AG04450 (cell line): ENCODE measurements at regions not wholly inside any gene's neighbourhood (a gene's known extent, or its start where the extent isn't known, plus 50 kb on each side); places are given as distances from the start of the nearest gene placed in this dataset.

Source experiments
- CTCF ChIA-PET: fragments of 300-600, 350-600 bp; formaldehyde crosslinking; extraction: SDS; loops from one replicate; lab custom pipeline; 2022; ENCODE audit warnings: antibody characterized with exemption, inconsistent platforms; lab: Charles Lee
- POLR2A ChIA-PET: fragments of 350-600 bp; formaldehyde crosslinking; extraction: SDS; loops from one replicate; lab custom pipeline; 2021; ENCODE audit warnings: antibody characterized with exemption, inconsistent platforms; lab: Yijun Ruan, JAX
- DNase-seq: peaks from one replicate; pipeline ENCODE4 v3.0.0-alpha.2; 2011; ENCODE audit warnings: low read depth, low spot score
- H3K27ac ChIP-seq: one replicate; pipeline ENCODE4 v1.5.1; 2012; ENCODE audit warnings: low read depth, low read length, control low read depth
- H3K27me3 ChIP-seq: one replicate; pipeline ENCODE4 v1.6.0; 2012; ENCODE audit warnings: low read length; ENCODE audit not compliant: control insufficient read depth, insufficient read depth
- H3K4me3 ChIP-seq: 2 replicates; pipeline ENCODE4 v1.5.1; 2011; ENCODE audit warnings: mild to moderate bottlenecking, low read depth, low read length, control low read depth
- H3K9me3 ChIP-seq: 2 replicates; pipeline ENCODE4 v1.5.1; 2012; ENCODE audit warnings: low read length; ENCODE audit not compliant: control insufficient read depth, insufficient read depth
- CTCF ChIP-seq: IDR thresholded peaks from 2 replicates; pipeline ENCODE4 v1.5.1; 2011; ENCODE audit warnings: low read depth, low read length, control low read depth, inconsistent platforms

- TF ChIP-seq CTCF: no peak
- Histone ChIP-seq H3K27ac (no peak overlapping the region), H3K27me3 (no peaks in the 10 kb centered on the region), H3K4me3 (no peak overlapping the region), H3K9me3 (no peaks in the 10 kb centered on the region)
- POLR2A ChIA-PET: no interaction called here
- no peak for DNase-seq
- CTCF ChIA-PET: no interaction called here
Measured at GRCh38 chr4:112900416-112900815, 149.0 kb upstream of the ANK2 start.

- H3K27me3 ChIP-seq: no peaks in the 10 kb centered on the region
- no peak for DNase-seq
- no peaks in the 10 kb centered on the region for H3K9me3 ChIP-seq
- no peak overlapping the region for H3K4me3 ChIP-seq
- no peak for TF ChIP-seq CTCF
- no peak overlapping the region for H3K27ac ChIP-seq
- ChIA-PET CTCF (no interaction called here), POLR2A (no interaction called here)
Measured at GRCh38 chr4:112901962-112902411, 147.5 kb upstream of the ANK2 start.

- DNase-seq: no peak
- no peak for TF ChIP-seq CTCF
- H3K9me3 ChIP-seq: no peaks in the 10 kb centered on the region
- ChIA-PET POLR2A (no interaction called here), CTCF (no interaction called here)
- H3K27me3 ChIP-seq: no peaks in the 10 kb centered on the region
- H3K4me3 ChIP-seq: no peak overlapping the region
- H3K27ac ChIP-seq: no peak overlapping the region
Measured at GRCh38 chr4:112905728-112906127, 143.7 kb upstream of the ANK2 start.

- no peak for DNase-seq
- Histone ChIP-seq H3K9me3 (no peaks in the 10 kb centered on the region), H3K27me3 (no peaks in the 10 kb centered on the region), H3K27ac (no peak overlapping the region), H3K4me3 (no peak overlapping the region)
- ChIA-PET CTCF (no interaction called here), POLR2A (no interaction called here)
- TF ChIP-seq CTCF: no peak
Measured at GRCh38 chr4:112908511-112908910, 140.9 kb upstream of the ANK2 start.

- no peak overlapping the region for H3K4me3 ChIP-seq
- TF ChIP-seq CTCF: no peak
- POLR2A ChIA-PET: no interaction called here
- no peaks in the 10 kb centered on the region for H3K9me3 ChIP-seq
- H3K27ac ChIP-seq: no peak overlapping the region
- DNase-seq: no peak
- CTCF ChIA-PET: interaction anchor here (0.6 to 1.9 kb wide), 3 partner anchors 29 to 1746 kb away, joined by 6 to 10 read pairs (median 6); no protein-coding TSS in a partner anchor
- no peaks in the 10 kb centered on the region for H3K27me3 ChIP-seq
Measured at GRCh38 chr4:112910109-112910736, 139.2 kb upstream of the ANK2 start.
